ENCODE measurements at regions not wholly inside any gene's neighbourhood (a gene's known extent, or its start where the extent isn't known, plus 50 kb on each side); places are given as distances from the start of the nearest gene placed in this dataset.

GRCh38 chr3:79926522-79926921 is 158.7 kb upstream of the ROBO1 start:
- Histone ChIP-seq H3K27me3 (ENCODE audit: control insufficient read depth in 4 of 4, insufficient read depth in 4 of 4, low read length in 3 of 4) (no peaks in the 10 kb centered on the region), H3K4me3 (ENCODE audit: low read depth in 1 of 3, low read length in 3 of 3) (no peak overlapping the region), H3K36me3 (ENCODE audit: control insufficient read depth in 4 of 4, insufficient read depth in 3 of 4, low read depth in 1 of 4, low read length in 3 of 4) (no peaks in the 10 kb centered on the region), H3K27ac (ENCODE audit: low read depth in 1 of 2, low read length in 2 of 2) (no peak overlapping the region), H3K9ac (ENCODE audit: low read depth in 1 of 2, low read length in 2 of 2) (no peak overlapping the region), H3K9me3 (ENCODE audit: control insufficient read depth in 4 of 4, low read length in 3 of 4) (no peaks in the 10 kb centered on the region), H3K4me1 (ENCODE audit: control insufficient read depth in 4 of 4, insufficient read depth in 4 of 4, low read length in 3 of 4) (no peaks in the 10 kb centered on the region)
- no peak for TF ChIP-seq SP1 (IDR thresholded peaks at IDR 0.05)
- no peak for TF ChIP-seq NR2F2 (IDR thresholded peaks at IDR 0.05)
- TF ChIP-seq, protein P1, sequence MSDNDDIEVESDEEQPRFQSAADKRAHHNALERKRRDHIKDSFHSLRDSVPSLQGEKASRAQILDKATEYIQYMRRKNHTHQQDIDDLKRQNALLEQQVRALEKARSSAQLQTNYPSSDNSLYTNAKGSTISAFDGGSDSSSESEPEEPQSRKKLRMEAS (IDR thresholded peaks at IDR 0.05) = no peak
- TF ChIP-seq FOXA2 (IDR thresholded peaks at IDR 0.05) = no peak
- TF ChIP-seq, protein P2, sequence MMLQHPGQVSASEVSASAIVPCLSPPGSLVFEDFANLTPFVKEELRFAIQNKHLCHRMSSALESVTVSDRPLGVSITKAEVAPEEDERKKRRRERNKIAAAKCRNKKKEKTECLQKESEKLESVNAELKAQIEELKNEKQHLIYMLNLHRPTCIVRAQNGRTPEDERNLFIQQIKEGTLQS (IDR thresholded peaks at IDR 0.05) = no peak
- TF ChIP-seq, protein P3, sequence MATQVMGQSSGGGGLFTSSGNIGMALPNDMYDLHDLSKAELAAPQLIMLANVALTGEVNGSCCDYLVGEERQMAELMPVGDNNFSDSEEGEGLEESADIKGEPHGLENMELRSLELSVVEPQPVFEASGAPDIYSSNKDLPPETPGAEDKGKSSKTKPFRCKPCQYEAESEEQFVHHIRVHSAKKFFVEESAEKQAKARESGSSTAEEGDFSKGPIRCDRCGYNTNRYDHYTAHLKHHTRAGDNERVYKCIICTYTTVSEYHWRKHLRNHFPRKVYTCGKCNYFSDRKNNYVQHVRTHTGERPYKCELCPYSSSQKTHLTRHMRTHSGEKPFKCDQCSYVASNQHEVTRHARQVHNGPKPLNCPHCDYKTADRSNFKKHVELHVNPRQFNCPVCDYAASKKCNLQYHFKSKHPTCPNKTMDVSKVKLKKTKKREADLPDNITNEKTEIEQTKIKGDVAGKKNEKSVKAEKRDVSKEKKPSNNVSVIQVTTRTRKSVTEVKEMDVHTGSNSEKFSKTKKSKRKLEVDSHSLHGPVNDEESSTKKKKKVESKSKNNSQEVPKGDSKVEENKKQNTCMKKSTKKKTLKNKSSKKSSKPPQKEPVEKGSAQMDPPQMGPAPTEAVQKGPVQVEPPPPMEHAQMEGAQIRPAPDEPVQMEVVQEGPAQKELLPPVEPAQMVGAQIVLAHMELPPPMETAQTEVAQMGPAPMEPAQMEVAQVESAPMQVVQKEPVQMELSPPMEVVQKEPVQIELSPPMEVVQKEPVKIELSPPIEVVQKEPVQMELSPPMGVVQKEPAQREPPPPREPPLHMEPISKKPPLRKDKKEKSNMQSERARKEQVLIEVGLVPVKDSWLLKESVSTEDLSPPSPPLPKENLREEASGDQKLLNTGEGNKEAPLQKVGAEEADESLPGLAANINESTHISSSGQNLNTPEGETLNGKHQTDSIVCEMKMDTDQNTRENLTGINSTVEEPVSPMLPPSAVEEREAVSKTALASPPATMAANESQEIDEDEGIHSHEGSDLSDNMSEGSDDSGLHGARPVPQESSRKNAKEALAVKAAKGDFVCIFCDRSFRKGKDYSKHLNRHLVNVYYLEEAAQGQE (IDR thresholded peaks at IDR 0.05) = no peak
- TF ChIP-seq FOXA1 (IDR thresholded peaks at IDR 0.05) = no peak
- no peak for TF ChIP-seq CTCF (IDR thresholded peaks at IDR 0.05; ENCODE audit: low read depth, low read length, missing input control)
- DNase-seq (ENCODE audit: low spot score) = no peak
- 54% methylated on average over 3 of the region's 3 CpGs for WGBS

DNA sequence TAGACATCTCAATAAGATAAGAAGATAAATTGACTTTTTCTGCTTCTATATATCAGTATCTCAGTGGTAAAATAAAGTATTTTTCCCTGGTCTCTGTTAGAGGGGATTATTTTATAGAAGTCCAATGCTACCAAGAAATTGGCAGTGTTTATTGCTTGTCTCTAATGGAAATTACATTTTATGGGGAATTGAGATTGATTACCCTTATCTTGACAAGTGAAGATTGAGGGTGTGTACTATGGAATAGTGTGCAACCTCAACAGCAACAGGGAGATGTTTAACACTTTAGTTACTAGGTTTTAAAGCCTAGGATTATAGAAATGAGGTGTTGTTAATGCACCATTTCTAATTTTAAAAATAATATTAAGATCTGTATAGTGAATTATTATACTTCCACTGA is 154.8 kb upstream of the ROBO1 start:
- no peak for DNase-seq (ENCODE audit: low spot score)
- Histone ChIP-seq H3K9me3 (ENCODE audit: control insufficient read depth in 4 of 4, low read length in 3 of 4) (no peaks in the 10 kb centered on the region), H3K4me3 (ENCODE audit: low read depth in 1 of 3, low read length in 3 of 3) (no peak overlapping the region), H3K4me1 (ENCODE audit: control insufficient read depth in 4 of 4, insufficient read depth in 4 of 4, low read length in 3 of 4) (no peaks in the 10 kb centered on the region), H3K27ac (ENCODE audit: low read depth in 1 of 2, low read length in 2 of 2) (no peak overlapping the region), H3K36me3 (ENCODE audit: control insufficient read depth in 4 of 4, insufficient read depth in 3 of 4, low read depth in 1 of 4, low read length in 3 of 4) (no peaks in the 10 kb centered on the region), H3K27me3 (ENCODE audit: control insufficient read depth in 4 of 4, insufficient read depth in 4 of 4, low read length in 3 of 4) (no peaks in the 10 kb centered on the region), H3K9ac (ENCODE audit: low read depth in 1 of 2, low read length in 2 of 2) (no peak overlapping the region)
- TF ChIP-seq, protein P1 (IDR thresholded peaks at IDR 0.05) = no peak
- TF ChIP-seq, protein P2 (IDR thresholded peaks at IDR 0.05) = no peak
- TF ChIP-seq FOXA1 (IDR thresholded peaks at IDR 0.05) (no peak), EGR1 (IDR thresholded peaks at IDR 0.05; ENCODE audit: low read depth in 2 of 2) (no peak), FOXA2 (IDR thresholded peaks at IDR 0.05) (no peak), NR2F2 (IDR thresholded peaks at IDR 0.05) (no peak), YY1 (IDR thresholded peaks at IDR 0.05) (no peak), JUND (IDR thresholded peaks at IDR 0.05) (no peak), CTCF (IDR thresholded peaks at IDR 0.05; ENCODE audit: low read depth, low read length, missing input control) (no peak), SP1 (IDR thresholded peaks at IDR 0.05) (no peak), HNF4A (conservative IDR thresholded peaks at IDR 0.05) (no peak), TAF1 (conservative IDR thresholded peaks at IDR 0.05) (no peak), RXRA (IDR thresholded peaks at IDR 0.05) (no peak), ZBTB33 (IDR thresholded peaks at IDR 0.05) (no peak), GABPA (IDR thresholded peaks at IDR 0.05 in 1 of 2, conservative IDR thresholded peaks at IDR 0.05 in 1 of 2) (no peak), HNF4G (IDR thresholded peaks at IDR 0.05) (no peak)
- TF ChIP-seq, protein P3 (IDR thresholded peaks at IDR 0.05) = no peak
